KMS-11 (cell line): ENCODE measurements at regions not wholly inside any gene's neighbourhood (a gene's known extent, or its start where the extent isn't known, plus 50 kb on each side); places are given as distances from the start of the nearest gene placed in this dataset.

ENCODE experiments used
- H2AFZ ChIP-seq: fragments of 200-600 bp; sonication (generic); 2 replicates; pipeline ENCODE4 v1.6.1; 2016; ENCODE audit warnings: antibody characterized with exemption, mixed run types, low read depth
- H3K27ac ChIP-seq: fragments of 200-600 bp; sonication (generic); 2 replicates; pipeline ENCODE4 v1.6.1; 2016; ENCODE audit warnings: mild to moderate bottlenecking, mixed run types
- H3K27me3 ChIP-seq: fragments of 200-600 bp; sonication (generic); 2 replicates; pipeline ENCODE4 v1.6.1; 2017; ENCODE audit warnings: mild to moderate bottlenecking, low read depth, mixed run types, moderate library complexity; ENCODE audit not compliant: insufficient read depth
- H3K36me3 ChIP-seq: fragments of 200-600 bp; sonication (generic); 2 replicates; pipeline ENCODE4 v1.6.1; 2017; ENCODE audit warnings: mild to moderate bottlenecking, mixed run types; ENCODE audit not compliant: insufficient read depth
- H3K4me1 ChIP-seq: fragments of 200-600 bp; sonication (generic); 2 replicates; pipeline ENCODE4 v1.6.1; 2016; ENCODE audit warnings: mild to moderate bottlenecking, low read depth, mixed run types; ENCODE audit not compliant: poor library complexity, severe bottlenecking
- H3K4me2 ChIP-seq: fragments of 200-600 bp; sonication (generic); 2 replicates; pipeline ENCODE4 v1.7.0; 2016; ENCODE audit warnings: mild to moderate bottlenecking, mixed run types
- H3K4me3 ChIP-seq: fragments of 200-600 bp; sonication (generic); IDR thresholded peaks from 2 replicates; pipeline ENCODE4 v1.6.1; 2017; ENCODE audit warnings: low read depth, low read length, mixed read lengths; ENCODE audit not compliant: insufficient read depth
- H3K79me2 ChIP-seq: fragments of 200-600 bp; sonication (generic); 2 replicates; pipeline ENCODE4 v1.6.1; 2016; ENCODE audit warnings: low read depth, mixed run types; ENCODE audit not compliant: insufficient read depth
- H3K9ac ChIP-seq: fragments of 200-600 bp; sonication (generic); 2 replicates; pipeline ENCODE4 v1.6.1; 2016; ENCODE audit warnings: mild to moderate bottlenecking, mixed run types
- H4K20me1 ChIP-seq: fragments of 200-600 bp; sonication (generic); 2 replicates; pipeline ENCODE4 v1.6.1; 2016; ENCODE audit warnings: mild to moderate bottlenecking, mixed run types; ENCODE audit not compliant: insufficient read depth
- CTCF ChIP-seq: fragments of 200-600 bp; sonication (generic); conservative IDR thresholded peaks from 2 replicates; pipeline ENCODE4 v1.6.1; 2017; ENCODE audit warnings: low read depth, mild to moderate bottlenecking, antibody characterized with exemption, low read length, moderate library complexity, mixed read lengths

GRCh38 chr16:86710602-86710950, 132.2 kb downstream of the FOXL1 start:
- Histone ChIP-seq H3K4me3 (no peak overlapping the region), H4K20me1 (no peaks in the 10 kb centered on the region), H2AFZ (no peak overlapping the region), H3K27ac (no peak overlapping the region), H3K36me3 (no peaks in the 10 kb centered on the region), H3K9ac (no peak overlapping the region), H3K4me2 (no peak overlapping the region), H3K27me3 (peaks cover 21% of the 10 kb centered on the region; the same call in 1 of the 2 replicates), H3K4me1 (no peaks in the 10 kb centered on the region), H3K79me2 (no peaks in the 10 kb centered on the region)
- TF ChIP-seq CTCF = no peak

- H3K27me3 ChIP-seq = peaks cover 18% of the 10 kb centered on the region; the same call in 1 of the 2 replicates
- no peaks in the 10 kb centered on the region for H3K79me2 ChIP-seq
- no peaks in the 10 kb centered on the region for H3K4me1 ChIP-seq
- no peak overlapping the region for H3K27ac ChIP-seq
- H3K4me3 ChIP-seq = no peak overlapping the region
- H3K4me2 ChIP-seq = no peak overlapping the region
- no peak overlapping the region for H2AFZ ChIP-seq
- no peak for TF ChIP-seq CTCF
- no peak overlapping the region for H3K9ac ChIP-seq
- H3K36me3 ChIP-seq = no peaks in the 10 kb centered on the region
- no peaks in the 10 kb centered on the region for H4K20me1 ChIP-seq
Measured at GRCh38 chr16:86712158-86713009, 134.0 kb downstream of the FOXL1 start.

GRCh38 chr16:86713021-86713631, 134.8 kb downstream of the FOXL1 start:
- no peak overlapping the region for H2AFZ ChIP-seq
- H3K4me2 ChIP-seq = no peak overlapping the region
- no peaks in the 10 kb centered on the region for H4K20me1 ChIP-seq
- no peaks in the 10 kb centered on the region for H3K4me1 ChIP-seq
- no peaks in the 10 kb centered on the region for H3K79me2 ChIP-seq
- no peaks in the 10 kb centered on the region for H3K36me3 ChIP-seq
- no peak overlapping the region for H3K9ac ChIP-seq
- no peak overlapping the region for H3K27ac ChIP-seq
- H3K4me3 ChIP-seq = no peak overlapping the region
- no peak for TF ChIP-seq CTCF
- H3K27me3 ChIP-seq = peaks cover 12% of the 10 kb centered on the region; the same call in 1 of the 2 replicates

- Histone ChIP-seq H3K4me2 (no peak overlapping the region), H3K27ac (no peak overlapping the region), H3K27me3 (peaks cover 9% of the 10 kb centered on the region; the same call in 1 of the 2 replicates), H2AFZ (no peak overlapping the region), H4K20me1 (no peaks in the 10 kb centered on the region), H3K4me3 (no peak overlapping the region), H3K9ac (no peak overlapping the region), H3K36me3 (no peaks in the 10 kb centered on the region), H3K79me2 (no peaks in the 10 kb centered on the region), H3K4me1 (no peaks in the 10 kb centered on the region)
- TF ChIP-seq CTCF = no peak
Measured at GRCh38 chr16:86714166-86714565, 135.8 kb downstream of the FOXL1 start.
